IMR-90 (cell line): ENCODE measurements at regions not wholly inside any gene's neighbourhood (a gene's known extent, or its start where the extent isn't known, plus 50 kb on each side); places are given as distances from the start of the nearest gene placed in this dataset.

ENCODE experiments used
- FOS ChIP-seq: fragments of 150-350 bp; IDR thresholded peaks from 2 replicates; pipeline ENCODE4 v1.6.1; 2016; ENCODE audit warnings: low read depth, low read length
- MXI1 ChIP-seq: IDR thresholded peaks from 2 replicates; pipeline ENCODE4 v1.6.1; 2012; ENCODE audit warnings: low read depth, mild to moderate bottlenecking, low read length, moderate library complexity, borderline replicate concordance
- POLR2A ChIP-seq: IDR thresholded peaks from 2 replicates; pipeline ENCODE4 v1.6.1; 2012; ENCODE audit warnings: mild to moderate bottlenecking, low read depth, low read length
- RCOR1 ChIP-seq: IDR thresholded peaks from 2 replicates; pipeline ENCODE4 v1.6.1; 2012; ENCODE audit warnings: mild to moderate bottlenecking, low read length, improper control_type of control experiment; ENCODE audit not compliant: insufficient replicate concordance
- RFX5 ChIP-seq: IDR thresholded peaks from 2 replicates; pipeline ENCODE4 v1.8.0; 2012; ENCODE audit warnings: low read depth, mild to moderate bottlenecking, low read length, moderate library complexity
- SMC3 ChIP-seq: fragments of 150-350 bp; IDR thresholded peaks from 2 replicates; pipeline ENCODE4 v1.6.1; 2016; ENCODE audit warnings: low read depth, mild to moderate bottlenecking, antibody characterized with exemption, low read length, moderate library complexity
- TF ChIP-seq, protein P1 (sequence below): fragments of 150-350 bp; IDR thresholded peaks from 2 replicates; pipeline ENCODE4 v1.6.1; 2017; ENCODE audit warnings: mild to moderate bottlenecking, antibody characterized with exemption, low read length, low read depth
- TF ChIP-seq, protein P2 (sequence below): conservative IDR thresholded peaks from 2 replicates; pipeline ENCODE4 v1.5.1; 2012; ENCODE audit warnings: mild to moderate bottlenecking, low read depth, low read length, improper control_type of control experiment

GRCh38 chr20:24046888-24047287, 58.3 kb upstream of the GGTLC1 start:
- TF ChIP-seq RFX5 (no peak), RCOR1 (no peak), SMC3 (no peak), FOS (no peak), POLR2A (no peak), MXI1 (no peak)
- TF ChIP-seq, protein P1, sequence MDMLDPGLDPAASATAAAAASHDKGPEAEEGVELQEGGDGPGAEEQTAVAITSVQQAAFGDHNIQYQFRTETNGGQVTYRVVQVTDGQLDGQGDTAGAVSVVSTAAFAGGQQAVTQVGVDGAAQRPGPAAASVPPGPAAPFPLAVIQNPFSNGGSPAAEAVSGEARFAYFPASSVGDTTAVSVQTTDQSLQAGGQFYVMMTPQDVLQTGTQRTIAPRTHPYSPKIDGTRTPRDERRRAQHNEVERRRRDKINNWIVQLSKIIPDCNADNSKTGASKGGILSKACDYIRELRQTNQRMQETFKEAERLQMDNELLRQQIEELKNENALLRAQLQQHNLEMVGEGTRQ, result no peak
- TF ChIP-seq, protein P2, sequence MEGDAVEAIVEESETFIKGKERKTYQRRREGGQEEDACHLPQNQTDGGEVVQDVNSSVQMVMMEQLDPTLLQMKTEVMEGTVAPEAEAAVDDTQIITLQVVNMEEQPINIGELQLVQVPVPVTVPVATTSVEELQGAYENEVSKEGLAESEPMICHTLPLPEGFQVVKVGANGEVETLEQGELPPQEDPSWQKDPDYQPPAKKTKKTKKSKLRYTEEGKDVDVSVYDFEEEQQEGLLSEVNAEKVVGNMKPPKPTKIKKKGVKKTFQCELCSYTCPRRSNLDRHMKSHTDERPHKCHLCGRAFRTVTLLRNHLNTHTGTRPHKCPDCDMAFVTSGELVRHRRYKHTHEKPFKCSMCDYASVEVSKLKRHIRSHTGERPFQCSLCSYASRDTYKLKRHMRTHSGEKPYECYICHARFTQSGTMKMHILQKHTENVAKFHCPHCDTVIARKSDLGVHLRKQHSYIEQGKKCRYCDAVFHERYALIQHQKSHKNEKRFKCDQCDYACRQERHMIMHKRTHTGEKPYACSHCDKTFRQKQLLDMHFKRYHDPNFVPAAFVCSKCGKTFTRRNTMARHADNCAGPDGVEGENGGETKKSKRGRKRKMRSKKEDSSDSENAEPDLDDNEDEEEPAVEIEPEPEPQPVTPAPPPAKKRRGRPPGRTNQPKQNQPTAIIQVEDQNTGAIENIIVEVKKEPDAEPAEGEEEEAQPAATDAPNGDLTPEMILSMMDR, result no peak
